Nephron progenitor cell (in vitro differentiated cells): ENCODE measurements at regions not wholly inside any gene's neighbourhood (a gene's known extent, or its start where the extent isn't known, plus 50 kb on each side); places are given as distances from the start of the nearest gene placed in this dataset.
A peak's percentile ranks its signal among the peaks of the same experiment; 100 is the strongest.

Experiments
- DNase-seq: peaks from one replicate; pipeline ENCODE4 v3.0.0; 2021
- H3K27ac Mint-ChIP-seq: 2 replicates; pipeline ENCODE4 v1.8.0; 2021; ENCODE audit warnings: mild to moderate bottlenecking, moderate library complexity, mixed read lengths
- H3K27me3 Mint-ChIP-seq: 2 replicates; pipeline ENCODE4 v1.8.0; 2021; ENCODE audit warnings: mild to moderate bottlenecking, low read depth, mixed read lengths; ENCODE audit not compliant: poor library complexity
- H3K36me3 Mint-ChIP-seq: 2 replicates; pipeline ENCODE4 v1.8.0; 2021; ENCODE audit warnings: low read depth, mixed read lengths
- H3K4me1 Mint-ChIP-seq: 2 replicates; pipeline ENCODE4 v1.8.0; 2021; ENCODE audit warnings: mixed read lengths
- H3K4me3 Mint-ChIP-seq: 2 replicates; pipeline ENCODE4 v1.8.0; 2021; ENCODE audit warnings: mild to moderate bottlenecking, moderate library complexity, mixed read lengths
- H3K9me3 Mint-ChIP-seq: 2 replicates; pipeline ENCODE4 v1.8.0; 2021; ENCODE audit warnings: mild to moderate bottlenecking, moderate library complexity, mixed read lengths
- CTCF ChIP-seq: fragments of 200-600 bp; sonication (generic); IDR thresholded peaks from 2 replicates; pipeline ENCODE4 v1.5.0; 2021; ENCODE audit warnings: antibody characterized with exemption

- Mint-ChIP-seq H3K27ac (peak overlapping the region; percentile 60), H3K27me3 (no peaks in the 10 kb centered on the region), H3K9me3 (no peaks in the 10 kb centered on the region), H3K4me3 (peak overlapping the region; percentile 20), H3K4me1 (peaks cover 67% of the 10 kb centered on the region), H3K36me3 (no peaks in the 10 kb centered on the region)
- no peak for TF ChIP-seq CTCF
- DNase-seq, result no peak
These were observed 82.7 kb upstream of the CHD2 start for GRCh38 chr15:92817339-92817886.

GRCh38 chr15:92818651-92819277, 81.4 kb upstream of the CHD2 start:
- H3K9me3 Mint-ChIP-seq, result no peaks in the 10 kb centered on the region
- no peaks in the 10 kb centered on the region for H3K27me3 Mint-ChIP-seq
- no peaks in the 10 kb centered on the region for H3K36me3 Mint-ChIP-seq
- DNase-seq, result no peak
- TF ChIP-seq CTCF, result no peak
- peaks cover 75% of the 10 kb centered on the region for H3K4me1 Mint-ChIP-seq
- H3K4me3 Mint-ChIP-seq, result peak overlapping the region; percentile 86
- peak overlapping the region; percentile 100 for H3K27ac Mint-ChIP-seq

- no peak for DNase-seq
- H3K27ac Mint-ChIP-seq, result peak overlapping the region; percentile 100
- TF ChIP-seq CTCF, result no peak
- H3K36me3 Mint-ChIP-seq, result no peaks in the 10 kb centered on the region
- no peaks in the 10 kb centered on the region for H3K9me3 Mint-ChIP-seq
- H3K4me3 Mint-ChIP-seq, result peak overlapping the region; percentile 86
- peaks cover 77% of the 10 kb centered on the region for H3K4me1 Mint-ChIP-seq
- H3K27me3 Mint-ChIP-seq, result no peaks in the 10 kb centered on the region
These were observed 80.6 kb upstream of the CHD2 start for GRCh38 chr15:92819278-92820235.

- Mint-ChIP-seq H3K4me1 (peaks cover 84% of the 10 kb centered on the region), H3K9me3 (no peaks in the 10 kb centered on the region), H3K36me3 (no peaks in the 10 kb centered on the region), H3K4me3 (peak overlapping the region; percentile 86), H3K27ac (peak overlapping the region; percentile 100), H3K27me3 (no peaks in the 10 kb centered on the region)
- DNase-seq, result peak; percentile 89
- no peak for TF ChIP-seq CTCF
These were observed 79.7 kb upstream of the CHD2 start for GRCh38 chr15:92820236-92821021.

- Mint-ChIP-seq H3K27ac (peak overlapping the region; percentile 99), H3K9me3 (no peaks in the 10 kb centered on the region), H3K36me3 (no peaks in the 10 kb centered on the region), H3K27me3 (no peaks in the 10 kb centered on the region), H3K4me3 (peak overlapping the region; percentile 66), H3K4me1 (peaks cover 87% of the 10 kb centered on the region)
- no peak for DNase-seq
- no peak for TF ChIP-seq CTCF
These were observed 78.5 kb upstream of the CHD2 start for GRCh38 chr15:92821491-92822116.
